BJ (cell line): ENCODE measurements at regions not wholly inside any gene's neighbourhood (a gene's known extent, or its start where the extent isn't known, plus 50 kb on each side); places are given as distances from the start of the nearest gene placed in this dataset.

Source experiments
- CTCF ChIA-PET: fragments of 350-600 bp; formaldehyde crosslinking; extraction: SDS; loops from one replicate; lab custom pipeline; 2021; ENCODE audit warnings: antibody characterized with exemption, inconsistent platforms; lab: Yijun Ruan, JAX
- POLR2A ChIA-PET: fragments of 300-600 bp; sonication (Branson Sonifier 250); formaldehyde crosslinking; extraction: SDS; loops from one replicate; lab custom pipeline; 2021; ENCODE audit warnings: antibody characterized with exemption; lab: Charles Lee
- DNase-seq: peaks from one replicate; pipeline ENCODE4 v3.0.0-alpha.2; 2011; ENCODE audit warnings: low read depth
- H3K27me3 ChIP-seq: 2 replicates; pipeline ENCODE4 v1.6.0; 2011; ENCODE audit warnings: low read length; ENCODE audit not compliant: control insufficient read depth, insufficient read depth
- H3K36me3 ChIP-seq: 2 replicates; pipeline ENCODE4 v1.5.1; 2011; ENCODE audit warnings: low read length; ENCODE audit not compliant: control insufficient read depth, insufficient read depth
- H3K4me3 ChIP-seq: 2 replicates; pipeline ENCODE4 v1.5.1; 2011; ENCODE audit warnings: low read depth, mild to moderate bottlenecking, control low read depth, low read length
- CTCF ChIP-seq: IDR thresholded peaks from 2 replicates; pipeline ENCODE4 v1.5.1; 2011; ENCODE audit warnings: low read depth, mild to moderate bottlenecking, control low read depth, inconsistent platforms, low read length, moderate library complexity; ENCODE audit not compliant: insufficient read depth

GRCh38 chr15:66982250-66982649, 83.2 kb upstream of the SMAD3 start:
- POLR2A ChIA-PET = no interaction called here
- no peak for DNase-seq
- CTCF ChIA-PET = no interaction called here
- peaks cover 31% of the 10 kb centered on the region for H3K27me3 ChIP-seq
- TF ChIP-seq CTCF = no peak
- no peaks in the 10 kb centered on the region for H3K36me3 ChIP-seq
- H3K4me3 ChIP-seq = no peak overlapping the region

DNA sequence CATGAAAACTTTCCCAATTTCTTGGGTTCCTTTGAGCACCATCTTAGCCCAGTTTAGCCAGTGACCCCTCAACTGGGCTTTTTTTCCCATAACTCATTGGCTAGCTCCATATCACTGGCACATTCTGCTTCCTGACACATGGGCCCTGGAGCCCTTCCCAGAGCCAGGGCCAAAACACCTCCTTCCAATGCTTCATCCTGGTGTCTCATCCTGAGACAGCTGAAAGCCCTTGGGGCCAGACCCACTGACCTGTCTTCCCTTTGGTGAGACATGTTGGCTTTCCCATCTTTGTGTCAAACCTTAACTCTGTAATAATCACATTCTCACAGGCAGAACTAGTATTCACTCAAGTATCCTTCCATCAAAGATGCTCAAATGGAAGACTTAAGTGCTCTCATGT, 82.6 kb upstream of the SMAD3 start:
- no peak overlapping the region for H3K4me3 ChIP-seq
- ChIA-PET POLR2A (no interaction called here), CTCF (no interaction called here)
- DNase-seq = no peak
- no peaks in the 10 kb centered on the region for H3K36me3 ChIP-seq
- peaks cover 27% of the 10 kb centered on the region for H3K27me3 ChIP-seq
- TF ChIP-seq CTCF = no peak

DNA sequence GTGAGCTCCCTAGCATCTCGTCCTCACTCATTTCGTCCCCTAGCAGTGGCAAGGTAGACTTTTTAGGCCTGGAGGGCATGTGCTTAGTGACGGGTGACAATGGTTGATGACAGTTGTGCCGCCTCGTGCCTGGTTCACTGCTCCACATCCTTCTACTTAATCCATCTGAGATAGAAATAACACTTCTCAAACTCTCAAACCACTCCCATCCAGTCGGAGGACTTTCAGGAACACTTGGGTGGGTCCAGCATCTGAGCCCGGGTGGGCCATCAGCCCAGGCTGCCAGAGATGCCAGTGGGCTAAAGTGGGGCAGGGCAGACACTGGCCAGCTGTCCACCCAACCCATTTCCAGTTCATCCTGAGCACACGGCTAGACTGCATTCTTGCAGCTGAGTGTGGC, 79.7 kb upstream of the SMAD3 start:
- DNase-seq = no peak
- Histone ChIP-seq H3K27me3 (peaks cover 29% of the 10 kb centered on the region), H3K4me3 (no peak overlapping the region), H3K36me3 (no peaks in the 10 kb centered on the region)
- no peak for TF ChIP-seq CTCF
- ChIA-PET CTCF (interaction anchor here (0.6 kb wide), 1 partner anchor 570 kb away, joined by 4 read pairs; no protein-coding TSS in a partner anchor), POLR2A (no interaction called here)

DNA sequence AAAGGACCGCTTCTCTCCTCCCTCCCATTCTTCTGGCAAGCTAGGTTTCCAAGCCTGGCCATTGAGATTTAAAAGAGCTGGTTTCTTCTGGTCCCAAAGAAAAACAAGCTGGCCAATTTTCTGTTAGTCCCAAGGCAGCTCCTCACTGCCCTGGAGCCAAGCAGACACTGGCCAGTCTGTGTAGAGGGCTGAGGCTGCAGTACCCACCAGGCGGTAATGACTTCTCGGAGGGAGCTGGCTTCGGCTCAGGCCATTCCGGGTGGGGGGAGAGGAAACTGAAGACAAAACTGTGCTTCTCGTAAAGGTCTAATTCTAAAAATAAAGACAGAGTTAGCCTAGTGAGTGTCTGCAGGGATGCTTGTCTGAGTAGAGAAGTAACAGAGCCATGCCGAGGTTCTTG, 78.5 kb upstream of the SMAD3 start:
- Histone ChIP-seq H3K4me3 (no peak overlapping the region), H3K27me3 (peaks cover 29% of the 10 kb centered on the region), H3K36me3 (no peaks in the 10 kb centered on the region)
- ChIA-PET POLR2A (no interaction called here), CTCF (interaction anchor here (0.9 to 1.1 kb wide), 3 partner anchors 9 to 16 kb away, joined by 3 to 5 read pairs (median 3); no protein-coding TSS in a partner anchor)
- no peak for DNase-seq
- TF ChIP-seq CTCF = no peak

DNA sequence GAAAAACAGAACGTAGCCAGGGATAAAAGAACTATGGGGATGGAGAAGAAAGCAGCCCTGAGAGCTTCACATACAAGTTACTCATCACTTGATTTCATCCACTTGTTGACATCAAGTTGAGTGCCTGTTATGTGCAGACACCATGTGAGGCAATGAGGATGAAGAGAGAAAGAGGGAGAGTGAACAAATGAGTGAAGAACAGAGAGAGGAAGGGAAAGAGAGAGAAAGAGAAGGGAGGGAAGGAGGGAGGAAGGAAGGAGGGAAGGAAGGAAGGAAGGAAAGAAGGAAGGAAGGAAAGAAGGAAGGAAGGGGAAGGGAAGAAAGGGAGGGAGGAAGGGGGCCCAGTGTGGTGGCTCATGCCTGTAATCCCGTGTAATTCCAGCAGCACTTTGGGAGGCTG, 72.3 kb upstream of the SMAD3 start:
- H3K27me3 ChIP-seq = peaks cover 5% of the 10 kb centered on the region
- TF ChIP-seq CTCF = no peak
- ChIA-PET POLR2A (no interaction called here), CTCF (no interaction called here)
- no peaks in the 10 kb centered on the region for H3K36me3 ChIP-seq
- H3K4me3 ChIP-seq = no peak overlapping the region
- no peak for DNase-seq
